ENCODE measurements at regions not wholly inside any gene's neighbourhood (a gene's known extent, or its start where the extent isn't known, plus 50 kb on each side); places are given as distances from the start of the nearest gene placed in this dataset.

DNA sequence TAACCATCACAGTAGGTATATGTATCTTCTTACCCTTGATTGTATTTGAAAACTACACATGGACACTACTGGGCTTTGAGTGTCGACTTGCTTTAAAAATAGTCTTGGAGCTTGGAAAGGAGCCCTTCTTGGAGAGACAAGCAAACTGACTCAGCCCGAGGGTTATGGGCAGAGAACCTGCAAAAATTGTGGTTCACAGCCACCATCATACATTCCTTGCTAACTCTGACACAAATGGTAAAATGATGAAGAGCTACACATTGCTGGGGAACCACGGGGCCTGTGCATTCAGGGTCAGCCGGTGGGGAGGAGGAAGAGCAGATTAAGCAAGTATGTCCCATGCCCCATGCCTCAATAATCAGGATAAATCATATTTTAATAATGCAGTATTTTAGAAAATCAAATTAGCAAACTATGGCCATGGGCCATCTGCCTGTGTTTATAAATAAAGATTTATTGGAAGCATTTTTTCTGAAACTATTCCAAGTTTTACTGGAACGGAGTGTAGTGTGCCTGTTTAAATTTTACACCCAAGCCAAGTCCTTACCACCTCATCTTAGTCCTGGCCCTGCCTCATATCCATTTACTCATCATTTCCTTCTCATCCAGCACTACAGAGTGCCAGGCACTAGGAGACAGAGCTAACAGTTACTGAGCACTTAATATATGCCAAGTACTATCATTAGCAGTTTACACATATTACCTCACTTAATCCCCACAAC is 195.7 kb downstream of the PALM2AKAP2 start:
- peak; percentile 82 for ATAC-seq (ENCODE audit: low read depth)
- Histone ChIP-seq H4K5ac (ENCODE audit: low read depth, low read length) (no peak overlapping the region), H2AK9ac (replicated peaks; ENCODE audit: low read depth, low read length, poor library complexity) (no peak overlapping the region), H2AFZ (replicated peaks; ENCODE audit: low read length, poor library complexity) (no peak overlapping the region), H3K79me1 (ENCODE audit: low read depth in 1 of 2, low read length in 2 of 2) (peaks cover 11 to 37% of the 10 kb centered on the region in 2 experiments; a peak in 2 of 4 replicates), H2BK120ac (ENCODE audit: low read depth, low read length) (no peak overlapping the region), H4K20me1 (ENCODE audit: insufficient read depth, low read length) (no peaks in the 10 kb centered on the region), H3K27me3 (ENCODE audit: control insufficient read depth, insufficient read depth, low read length) (no peaks in the 10 kb centered on the region), H3K4me3 (ENCODE audit: insufficient read depth, low read depth, low read length) (no peak overlapping the region), H3K4me1 (ENCODE audit: control insufficient read depth, insufficient read depth, low read length) (peaks cover 2% of the 10 kb centered on the region; the same call in 1 of the 2 replicates), H2BK15ac (ENCODE audit: low read depth, low read length) (no peak overlapping the region), H3K9me1 (ENCODE audit: insufficient read depth, low read length) (peaks cover 5% of the 10 kb centered on the region), H2BK5ac (ENCODE audit: low read depth, low read length, poor library complexity, severe bottlenecking) (peak overlapping the region; percentile 14), H3K4me2 (ENCODE audit: low read depth, low read length) (no peak overlapping the region), H3K9me3 (ENCODE audit: control insufficient read depth, insufficient read depth, low read length) (no peaks in the 10 kb centered on the region), H3K23ac (ENCODE audit: low read depth, low read length) (no peak overlapping the region), H4K8ac (ENCODE audit: low read depth in 2 of 2, low read length in 2 of 2) (no peak overlapping the region), H2BK20ac (ENCODE audit: low read depth, low read length) (no peak overlapping the region), H3K9ac (ENCODE audit: low read depth, low read length) (no peak overlapping the region), H4K91ac (ENCODE audit: insufficient read depth, low read depth, low read length) (no peak overlapping the region), H3K4ac (ENCODE audit: low read depth, low read length) (no peak overlapping the region), H3K14ac (replicated peaks; ENCODE audit: low read depth, low read length) (no peak overlapping the region; the same call in 1 of the 2 replicates), H3K36me3 (ENCODE audit: control insufficient read depth, insufficient read depth, low read length) (no peaks in the 10 kb centered on the region; the same call in 1 of the 2 replicates), H3K27ac (ENCODE audit: insufficient read depth, low read length) (no peak overlapping the region), H3K18ac (ENCODE audit: low read depth, low read length) (no peak overlapping the region), H2AK5ac (ENCODE audit: low read depth, low read length) (no peak overlapping the region), H3K56ac (ENCODE audit: extremely low read depth, insufficient read depth, low read length) (no peak overlapping the region)
- no CpG with 5 or more reads among the region's 5 CpGs for WGBS, 2 experiments (ENCODE audit: extremely low coverage in 2 of 2, insufficient read length in 1 of 2)
- CTCF ChIA-PET: no interaction called here
- peak; percentile 91 for DNase-seq
- dilution Hi-C loops (cut with HindIII; ENCODE audit: low sequenced_read_pairs, unreplicated experiment) (no loop called here), in situ Hi-C loops (cut with MboI; ENCODE audit: low sequenced_read_pairs) (no loop called here), intact Hi-C loops (cut with micrococcal nuclease) (no loop called here)
- POLR2A ChIA-PET (ENCODE audit: unreplicated experiment): no interaction called here
- TF ChIP-seq CHD1 (IDR thresholded peaks at IDR 0.05; ENCODE audit: low read depth, low read length) (no peak), RCOR1 (IDR thresholded peaks at IDR 0.05; ENCODE audit: insufficient replicate concordance, low read length) (peak; percentile 67), MAZ (IDR thresholded peaks at IDR 0.05; ENCODE audit: borderline replicate concordance, low read depth, low read length) (peak; percentile 47; the same call in 1 of the 2 replicates), SMC3 (IDR thresholded peaks at IDR 0.05; ENCODE audit: low read depth, low read length) (no peak), NFE2L2 (IDR thresholded peaks at IDR 0.05; ENCODE audit: low read depth, low read length) (no peak; the same call in 1 of the 2 replicates), CEBPB (IDR thresholded peaks at IDR 0.05; ENCODE audit: low read depth, low read length) (peak; percentile 20; the same call in 1 of the 2 replicates)
- TF ChIP-seq, protein P1, sequence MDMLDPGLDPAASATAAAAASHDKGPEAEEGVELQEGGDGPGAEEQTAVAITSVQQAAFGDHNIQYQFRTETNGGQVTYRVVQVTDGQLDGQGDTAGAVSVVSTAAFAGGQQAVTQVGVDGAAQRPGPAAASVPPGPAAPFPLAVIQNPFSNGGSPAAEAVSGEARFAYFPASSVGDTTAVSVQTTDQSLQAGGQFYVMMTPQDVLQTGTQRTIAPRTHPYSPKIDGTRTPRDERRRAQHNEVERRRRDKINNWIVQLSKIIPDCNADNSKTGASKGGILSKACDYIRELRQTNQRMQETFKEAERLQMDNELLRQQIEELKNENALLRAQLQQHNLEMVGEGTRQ (IDR thresholded peaks at IDR 0.05; ENCODE audit: low read depth, low read length): 0 out of 2 replicates have a peak, but pooled peaks have one; percentile 24
- no TSS peak for BruUV-seq (replicated peaks)

Data from IMR-90 (cell line).